Esophagus muscularis mucosa (tissue), 4 donors: ENCODE measurements at regions not wholly inside any gene's neighbourhood (a gene's known extent, or its start where the extent isn't known, plus 50 kb on each side); places are given as distances from the start of the nearest gene placed in this dataset.
A peak's percentile ranks its signal among the peaks of the same experiment; 100 is the strongest.

Experiments used
- DNase-seq: peaks from one replicate; pipeline ENCODE4 v3.0.0-alpha.2; 2017; ENCODE audit errors: extremely low spot score
- H3K27ac ChIP-seq, 4 donors: fragments of 200-600 bp; sonication (generic); replicated peaks in 1 of 4; 1 replicate in 3 of 4; 2 replicates in 1 of 4; pipeline ENCODE4 v1.5.1; 2016 to 2019; ENCODE audit warnings: mild to moderate bottlenecking in 1 of 4
- H3K27me3 ChIP-seq, 4 donors: fragments of 200-600 bp; sonication (generic); one replicate each; pipeline versions ENCODE4 v1.5.1 to v1.6.0; 2016 to 2019
- H3K36me3 ChIP-seq, 4 donors: fragments of 200-600 bp; sonication (generic); one replicate each; pipeline ENCODE4 v1.5.1; 2016 to 2019
- H3K4me1 ChIP-seq, 4 donors: fragments of 200-600 bp; sonication (generic); one replicate each; pipeline ENCODE4 v1.5.1; 2016 to 2019
- H3K4me3 ChIP-seq, 4 donors: fragments of 200-600 bp; sonication (generic); 1 replicate in 2 of 4; 2 replicates in 2 of 4; pipeline ENCODE4 v1.5.1; 2016 to 2019; ENCODE audit warnings: mild to moderate bottlenecking in 4 of 4, moderate library complexity in 1 of 4
- H3K9me3 ChIP-seq, 4 donors: fragments of 200-600 bp; sonication (generic); 1 replicate in 3 of 4; 2 replicates in 1 of 4; pipeline ENCODE4 v1.5.1; 2016 to 2019
- EP300 ChIP-seq: sonication (generic); formaldehyde crosslinking; IDR thresholded peaks from one replicate; pipeline ENCODE4 v1.6.1; 2017; ENCODE audit warnings: antibody characterized with exemption
- POLR2A ChIP-seq: fragments of 450-650 bp; IDR thresholded peaks from one replicate; pipeline ENCODE4 v1.6.1; 2017; ENCODE audit warnings: antibody characterized with exemption, moderate library complexity, mild to moderate bottlenecking, low read depth
- POLR2AphosphoS5 ChIP-seq, 2 donors: sonication (generic); formaldehyde crosslinking; IDR thresholded peaks; one replicate each; pipeline ENCODE4 v1.6.1; 2017; ENCODE audit warnings: antibody characterized with exemption in 2 of 2
- WGBS: methylation state at CpG from one replicate; pipeline ENCODE4 v1.1.5; 2018; 5-methylcytosine and 5-hydroxymethylcytosine counted together
- intact Hi-C: fragments of 100-400 bp; cut with DNase I; formaldehyde crosslinking; loops from one replicate; pipeline ENCODE4 v1.15.1; 2023
- TF ChIP-seq, protein P1 (sequence below), 3 experiments: fragments of 200-600 bp in 2 of 3; fragments of 450-650 bp in 1 of 3; sonication (generic) in 2 of 3; IDR thresholded peaks; one replicate each; pipeline ENCODE4 v1.5.1; 2017 to 2019; ENCODE audit warnings: antibody characterized with exemption in 3 of 3, mild to moderate bottlenecking in 2 of 3, moderate library complexity in 1 of 3

DNA sequence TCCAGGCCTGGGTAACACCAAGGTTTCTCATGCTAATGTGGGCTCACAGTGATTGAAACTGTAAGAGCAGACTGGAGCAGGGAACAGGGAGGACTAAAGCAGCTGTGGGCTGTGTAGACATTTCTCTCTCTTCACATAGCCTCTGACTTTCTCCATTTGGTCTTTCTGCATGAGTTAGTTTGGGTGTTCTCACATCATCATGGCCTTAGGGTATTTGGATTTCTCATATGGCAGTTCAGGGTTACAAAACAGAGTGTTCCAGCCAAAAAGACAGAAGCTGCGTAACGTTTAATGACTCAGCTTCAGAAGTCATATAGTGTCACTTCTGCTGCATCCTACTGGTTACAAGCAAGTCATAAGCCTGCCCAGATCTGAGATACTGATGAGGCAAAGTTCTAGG is 52.0 kb upstream of the OSBPL8 start:
- Histone ChIP-seq H3K27me3 (no peaks in the 10 kb centered on the region), H3K9me3 (no peaks in the 10 kb centered on the region), H3K4me3 (no peak overlapping the region), H3K36me3 (no peaks in the 10 kb centered on the region), H3K27ac (no peak overlapping the region), H3K4me1 (no peaks in the 10 kb centered on the region)
- no peak for DNase-seq
- no peak for TF ChIP-seq POLR2AphosphoS5 (IDR thresholded peaks at IDR 0.05)
- no peak for TF ChIP-seq EP300
- TF ChIP-seq, protein P1, sequence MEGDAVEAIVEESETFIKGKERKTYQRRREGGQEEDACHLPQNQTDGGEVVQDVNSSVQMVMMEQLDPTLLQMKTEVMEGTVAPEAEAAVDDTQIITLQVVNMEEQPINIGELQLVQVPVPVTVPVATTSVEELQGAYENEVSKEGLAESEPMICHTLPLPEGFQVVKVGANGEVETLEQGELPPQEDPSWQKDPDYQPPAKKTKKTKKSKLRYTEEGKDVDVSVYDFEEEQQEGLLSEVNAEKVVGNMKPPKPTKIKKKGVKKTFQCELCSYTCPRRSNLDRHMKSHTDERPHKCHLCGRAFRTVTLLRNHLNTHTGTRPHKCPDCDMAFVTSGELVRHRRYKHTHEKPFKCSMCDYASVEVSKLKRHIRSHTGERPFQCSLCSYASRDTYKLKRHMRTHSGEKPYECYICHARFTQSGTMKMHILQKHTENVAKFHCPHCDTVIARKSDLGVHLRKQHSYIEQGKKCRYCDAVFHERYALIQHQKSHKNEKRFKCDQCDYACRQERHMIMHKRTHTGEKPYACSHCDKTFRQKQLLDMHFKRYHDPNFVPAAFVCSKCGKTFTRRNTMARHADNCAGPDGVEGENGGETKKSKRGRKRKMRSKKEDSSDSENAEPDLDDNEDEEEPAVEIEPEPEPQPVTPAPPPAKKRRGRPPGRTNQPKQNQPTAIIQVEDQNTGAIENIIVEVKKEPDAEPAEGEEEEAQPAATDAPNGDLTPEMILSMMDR (IDR thresholded peaks at IDR 0.05): no peak
- no peak for TF ChIP-seq POLR2A
- intact Hi-C loops: no loop called here
- 52% methylated on average over 2 of the region's 2 CpGs for WGBS

DNA sequence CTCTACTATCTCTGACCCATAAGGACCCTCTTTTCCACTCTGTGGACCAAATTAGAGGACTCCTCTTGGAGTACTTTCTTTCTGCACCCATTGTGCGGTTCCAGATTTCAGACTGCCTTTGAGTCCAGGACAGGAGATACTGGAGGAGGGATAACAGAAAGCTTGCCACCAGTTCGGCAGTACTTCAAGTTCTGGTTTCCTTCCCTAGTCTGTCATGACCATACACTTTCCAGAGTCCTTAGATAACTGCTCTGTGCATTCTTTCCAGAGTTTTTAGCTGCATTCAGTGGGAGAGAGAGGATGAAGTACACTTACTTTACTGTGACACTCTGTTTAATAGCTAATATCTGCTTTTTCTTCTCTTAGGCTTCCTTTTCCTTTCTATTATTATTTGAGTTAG is 54.8 kb upstream of the OSBPL8 start:
- Histone ChIP-seq H3K4me3 (no peak overlapping the region), H3K4me1 (no peaks in the 10 kb centered on the region), H3K36me3 (no peaks in the 10 kb centered on the region), H3K9me3 (no peaks in the 10 kb centered on the region), H3K27me3 (no peaks in the 10 kb centered on the region), H3K27ac (no peak overlapping the region)
- no peak for DNase-seq
- TF ChIP-seq POLR2AphosphoS5 (IDR thresholded peaks at IDR 0.05): no peak
- TF ChIP-seq, protein P1 (IDR thresholded peaks at IDR 0.05): no peak
- TF ChIP-seq EP300: no peak
- TF ChIP-seq POLR2A: no peak
- 79% methylated on average over 2 of the region's 2 CpGs for WGBS
- intact Hi-C loops: no loop called here

DNA sequence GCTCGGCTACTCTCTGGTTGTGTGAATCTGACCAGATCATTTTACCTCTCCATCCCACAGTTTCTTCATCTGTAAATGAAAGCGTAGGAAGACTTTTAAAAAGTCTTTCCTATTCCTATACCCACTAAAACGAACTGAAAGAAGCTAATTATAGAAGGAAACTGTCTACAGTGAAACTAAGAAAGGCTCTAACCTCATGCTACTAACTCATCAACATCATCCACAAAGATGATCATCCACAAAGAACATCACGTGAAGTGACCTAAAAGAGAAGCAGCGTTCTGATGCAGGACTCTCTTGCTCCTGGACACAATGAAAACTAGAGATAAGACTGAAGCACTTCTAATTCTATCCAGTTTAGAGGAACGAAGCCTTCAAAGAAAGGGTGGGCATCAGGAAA is 58.5 kb upstream of the OSBPL8 start:
- 75% methylated on average over 6 of the region's 6 CpGs for WGBS
- peaks cover 0 to 7% (median 5%) of the 10 kb centered on the region in 4 donors for H3K4me1 ChIP-seq
- no peaks in the 10 kb centered on the region for H3K36me3 ChIP-seq
- no peak overlapping the region for H3K4me3 ChIP-seq
- intact Hi-C loops: no loop called here
- H3K9me3 ChIP-seq: no peaks in the 10 kb centered on the region
- no peak for DNase-seq
- no peaks in the 10 kb centered on the region for H3K27me3 ChIP-seq
- no peak for TF ChIP-seq POLR2AphosphoS5 (IDR thresholded peaks at IDR 0.05)
- TF ChIP-seq, protein P1 (IDR thresholded peaks at IDR 0.05): no peak
- no peak overlapping the region for H3K27ac ChIP-seq

DNA sequence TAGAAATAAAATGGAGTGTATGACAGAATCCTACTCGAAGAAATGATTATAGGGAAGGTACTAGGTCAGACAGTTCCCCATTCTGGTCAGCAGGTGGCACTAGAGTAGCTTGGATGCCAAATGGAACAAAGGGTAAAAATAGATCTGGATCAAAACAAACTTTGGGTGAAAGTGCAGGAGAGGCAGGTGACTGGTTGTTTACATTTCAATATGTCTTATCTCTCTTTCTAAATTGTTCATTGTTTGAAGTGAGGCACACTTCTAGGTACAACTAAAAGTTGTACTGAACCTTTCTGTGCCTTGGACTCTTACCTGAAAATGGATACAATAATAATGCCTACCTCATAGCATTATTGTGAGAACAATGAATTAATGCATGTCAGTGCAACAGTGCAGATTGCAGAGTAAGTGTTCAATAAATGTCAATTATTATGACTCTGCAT is 62.0 kb upstream of the OSBPL8 start:
- Histone ChIP-seq H3K4me3 (no peak overlapping the region), H3K36me3 (no peaks in the 10 kb centered on the region), H3K27me3 (no peaks in the 10 kb centered on the region), H3K9me3 (no peaks in the 10 kb centered on the region), H3K27ac (no peak overlapping the region), H3K4me1 (peaks cover 0 to 7% (median 5%) of the 10 kb centered on the region in 4 donors)
- peak; percentile 93 for DNase-seq
- WGBS: 0% methylated on average over 1 of the region's 1 CpG
- TF ChIP-seq POLR2A (no peak), EP300 (no peak), POLR2AphosphoS5 (IDR thresholded peaks at IDR 0.05) (peak in 1 of 2 donors; percentile 13)
- TF ChIP-seq, protein P1 (IDR thresholded peaks at IDR 0.05): peak; percentile 96 to 98 (median 98)
- intact Hi-C loops: loop anchor here (5.0 kb wide), 1 partner anchor 391 kb away; no protein-coding TSS in a partner anchor

DNA sequence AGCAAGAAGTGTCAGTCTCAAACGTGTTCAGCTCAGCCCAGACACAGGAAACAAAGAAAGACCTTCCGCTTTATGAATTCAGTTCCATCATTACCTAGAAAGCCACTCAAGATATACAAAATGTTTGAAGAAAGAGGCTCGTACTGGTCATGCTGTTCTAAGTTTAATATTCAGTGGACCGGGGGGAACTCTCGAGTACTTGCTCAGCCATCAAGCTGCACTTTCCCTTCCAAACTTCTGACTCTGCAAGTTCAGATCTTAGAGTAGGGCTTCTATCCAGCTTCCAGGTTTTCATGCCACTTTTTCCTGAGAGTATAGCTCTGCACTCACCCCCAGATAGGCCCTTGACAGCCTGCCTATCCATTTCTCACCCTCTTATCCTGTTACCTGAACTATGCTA is 62.8 kb upstream of the OSBPL8 start:
- Histone ChIP-seq H3K27ac (no peak overlapping the region), H3K36me3 (no peaks in the 10 kb centered on the region), H3K9me3 (no peaks in the 10 kb centered on the region), H3K4me1 (peaks cover 0 to 7% (median 5%) of the 10 kb centered on the region in 4 donors), H3K27me3 (no peaks in the 10 kb centered on the region), H3K4me3 (no peak overlapping the region)
- TF ChIP-seq EP300 (no peak), POLR2A (no peak), POLR2AphosphoS5 (IDR thresholded peaks at IDR 0.05) (no peak)
- TF ChIP-seq, protein P1 (IDR thresholded peaks at IDR 0.05): no peak
- no peak for DNase-seq
- intact Hi-C loops: loop anchor here (5.0 kb wide), 1 partner anchor 390 kb away; no protein-coding TSS in a partner anchor
- 75% methylated on average over 5 of the region's 5 CpGs for WGBS
